Testis (tissue), 2 donors: ENCODE measurements at regions not wholly inside any gene's neighbourhood (a gene's known extent, or its start where the extent isn't known, plus 50 kb on each side); places are given as distances from the start of the nearest gene placed in this dataset.

Experiments used
- DNase-seq: peaks from one replicate; pipeline ENCODE4 v3.0.0-alpha.2; 2019
- H3K27ac ChIP-seq, 2 donors: fragments of 200-600 bp; sonication (generic); one replicate each; pipeline ENCODE4 v1.5.1; 2019
- H3K27me3 ChIP-seq: fragments of 200-600 bp; sonication (generic); one replicate; pipeline ENCODE4 v1.5.1; 2019
- H3K36me3 ChIP-seq: fragments of 200-600 bp; sonication (generic); one replicate; pipeline ENCODE4 v1.5.1; 2017; ENCODE audit warnings: low read depth; ENCODE audit errors: missing control alignments
- H3K4me1 ChIP-seq: fragments of 200-600 bp; sonication (generic); one replicate; pipeline ENCODE4 v1.5.1; 2019
- H3K4me3 ChIP-seq, 2 donors: fragments of 200-600 bp; sonication (generic); one replicate each; pipeline ENCODE4 v1.5.1; 2017 to 2019
- H3K9me3 ChIP-seq: fragments of 200-600 bp; sonication (generic); one replicate; pipeline ENCODE4 v1.5.1; 2017
- CTCF ChIP-seq, 3 experiments: fragments of 450-650 bp in 2 of 3; fragments of 200-600 bp in 1 of 3; sonication (generic) in 1 of 3; IDR thresholded peaks; one replicate each; pipeline ENCODE4 v1.5.1; 2016 to 2019; ENCODE audit warnings: antibody characterized with exemption in 3 of 3, mild to moderate bottlenecking in 2 of 3, moderate library complexity in 1 of 3
- POLR2A ChIP-seq: fragments of 450-650 bp; IDR thresholded peaks from one replicate; pipeline ENCODE4 v1.6.1; 2017; ENCODE audit warnings: antibody characterized with exemption, mild to moderate bottlenecking, moderate library complexity
- WGBS, 2 donors: methylation state at CpG; one replicate each; pipeline ENCODE4 v1.1.5; 2018; 5-methylcytosine and 5-hydroxymethylcytosine counted together
- intact Hi-C: fragments of 100-400 bp; cut with DNase I; formaldehyde crosslinking; loops from one replicate; pipeline ENCODE4 v1.15.1; 2023; ENCODE audit warnings: low total_unique reads

GRCh38 chr17:79269620-79270019, 195.0 kb downstream of the ENGASE start:
- H3K27ac ChIP-seq = no peak overlapping the region
- H3K9me3 ChIP-seq = no peaks in the 10 kb centered on the region
- WGBS, 2 donors = 72 to 74% methylated on average over 5 of the region's 5 CpGs
- H3K4me3 ChIP-seq = no peak overlapping the region
- TF ChIP-seq POLR2A (no peak), CTCF (IDR thresholded peaks at IDR 0.05) (no peak)
- no peaks in the 10 kb centered on the region for H3K4me1 ChIP-seq
- no peaks in the 10 kb centered on the region for H3K36me3 ChIP-seq
- H3K27me3 ChIP-seq = no peaks in the 10 kb centered on the region
- DNase-seq = no peak
- intact Hi-C loops = loop anchor here (10.0 kb wide), 1 partner anchor 195 kb away; no protein-coding TSS in a partner anchor

GRCh38 chr17:79263191-79263590, 188.6 kb downstream of the ENGASE start:
- Histone ChIP-seq H3K36me3 (no peaks in the 10 kb centered on the region), H3K27me3 (no peaks in the 10 kb centered on the region), H3K4me3 (no peak overlapping the region), H3K9me3 (no peaks in the 10 kb centered on the region), H3K27ac (no peak overlapping the region), H3K4me1 (no peaks in the 10 kb centered on the region)
- WGBS, 2 donors = 69% methylated on average over 11 of the region's 11 CpGs; no CpG with 5 or more reads in 1 of the 2 donors
- intact Hi-C loops = no loop called here
- no peak for DNase-seq
- TF ChIP-seq POLR2A = no peak
- TF ChIP-seq CTCF (IDR thresholded peaks at IDR 0.05) = no peak

GRCh38 chr17:79262624-79263023, 188.0 kb downstream of the ENGASE start:
- 89 to 90% methylated on average over 2 to 6 of the region's 6 CpGs for WGBS, 2 donors
- Histone ChIP-seq H3K9me3 (no peaks in the 10 kb centered on the region), H3K27ac (no peak overlapping the region), H3K27me3 (no peaks in the 10 kb centered on the region), H3K4me1 (no peaks in the 10 kb centered on the region), H3K4me3 (no peak overlapping the region), H3K36me3 (no peaks in the 10 kb centered on the region)
- no peak for DNase-seq
- TF ChIP-seq POLR2A (no peak), CTCF (IDR thresholded peaks at IDR 0.05) (no peak)
- intact Hi-C loops = no loop called here

GRCh38 chr17:79261355-79262072, 186.9 kb downstream of the ENGASE start:
- no peak for TF ChIP-seq POLR2A
- no peak for TF ChIP-seq CTCF (IDR thresholded peaks at IDR 0.05)
- DNase-seq = no peak
- Histone ChIP-seq H3K9me3 (no peaks in the 10 kb centered on the region), H3K27me3 (no peaks in the 10 kb centered on the region), H3K27ac (no peak overlapping the region), H3K4me1 (no peaks in the 10 kb centered on the region), H3K4me3 (no peak overlapping the region), H3K36me3 (no peaks in the 10 kb centered on the region)
- 67 to 70% methylated on average over 11 to 23 of the region's 23 CpGs for whole genome bisulfite sequencing, 2 donors
- intact Hi-C loops = no loop called here

- Histone ChIP-seq H3K4me1 (no peaks in the 10 kb centered on the region), H3K36me3 (no peaks in the 10 kb centered on the region), H3K27me3 (no peaks in the 10 kb centered on the region), H3K4me3 (no peak overlapping the region), H3K9me3 (no peaks in the 10 kb centered on the region), H3K27ac (no peak overlapping the region)
- TF ChIP-seq CTCF (IDR thresholded peaks at IDR 0.05) (no peak), POLR2A (no peak)
- 89 to 90% methylated on average over 9 of the region's 9 CpGs for WGBS, 2 donors
- DNase-seq = no peak
- intact Hi-C loops = no loop called here
Measured at GRCh38 chr17:79258843-79259242, 184.2 kb downstream of the ENGASE start.
